Prostate gland (tissue), 2 donors: ENCODE measurements at regions not wholly inside any gene's neighbourhood (a gene's known extent, or its start where the extent isn't known, plus 50 kb on each side); places are given as distances from the start of the nearest gene placed in this dataset.

Experiments
- POLR2A ChIP-seq: fragments of 450-650 bp; IDR thresholded peaks from one replicate; pipeline ENCODE4 v1.6.1; 2016; ENCODE audit warnings: antibody characterized with exemption, mild to moderate bottlenecking
- POLR2AphosphoS5 ChIP-seq: sonication (generic); formaldehyde crosslinking; IDR thresholded peaks from one replicate; pipeline ENCODE4 v1.6.1; 2017; ENCODE audit warnings: antibody characterized with exemption
- TF ChIP-seq, protein P1 (sequence below), 4 experiments: fragments of 200-600 bp in 2 of 4; fragments of 450-650 bp in 2 of 4; sonication (generic) in 2 of 4; IDR thresholded peaks; 1 replicate in 3 of 4; 2 replicates in 1 of 4; pipeline ENCODE4 v1.5.1; 2016 to 2019; ENCODE audit warnings: antibody characterized with exemption in 4 of 4, mild to moderate bottlenecking in 2 of 4, moderate library complexity in 2 of 4

GRCh38 chr20:21981179-21981578 is 275.7 kb downstream of the PAX1 start:
- TF ChIP-seq, protein P1, sequence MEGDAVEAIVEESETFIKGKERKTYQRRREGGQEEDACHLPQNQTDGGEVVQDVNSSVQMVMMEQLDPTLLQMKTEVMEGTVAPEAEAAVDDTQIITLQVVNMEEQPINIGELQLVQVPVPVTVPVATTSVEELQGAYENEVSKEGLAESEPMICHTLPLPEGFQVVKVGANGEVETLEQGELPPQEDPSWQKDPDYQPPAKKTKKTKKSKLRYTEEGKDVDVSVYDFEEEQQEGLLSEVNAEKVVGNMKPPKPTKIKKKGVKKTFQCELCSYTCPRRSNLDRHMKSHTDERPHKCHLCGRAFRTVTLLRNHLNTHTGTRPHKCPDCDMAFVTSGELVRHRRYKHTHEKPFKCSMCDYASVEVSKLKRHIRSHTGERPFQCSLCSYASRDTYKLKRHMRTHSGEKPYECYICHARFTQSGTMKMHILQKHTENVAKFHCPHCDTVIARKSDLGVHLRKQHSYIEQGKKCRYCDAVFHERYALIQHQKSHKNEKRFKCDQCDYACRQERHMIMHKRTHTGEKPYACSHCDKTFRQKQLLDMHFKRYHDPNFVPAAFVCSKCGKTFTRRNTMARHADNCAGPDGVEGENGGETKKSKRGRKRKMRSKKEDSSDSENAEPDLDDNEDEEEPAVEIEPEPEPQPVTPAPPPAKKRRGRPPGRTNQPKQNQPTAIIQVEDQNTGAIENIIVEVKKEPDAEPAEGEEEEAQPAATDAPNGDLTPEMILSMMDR (IDR thresholded peaks at IDR 0.05) = no peak
- TF ChIP-seq POLR2A (no peak), POLR2AphosphoS5 (no peak)
